HEK293 (cell line): ENCODE measurements at regions not wholly inside any gene's neighbourhood (a gene's known extent, or its start where the extent isn't known, plus 50 kb on each side); places are given as distances from the start of the nearest gene placed in this dataset.

Experiments
- ZNF175 ChIP-seq: fragments of 450-650 bp; formaldehyde crosslinking; IDR thresholded peaks from 2 replicates; pipeline ENCODE4 v1.5.1; 2016; ENCODE audit warnings: missing biosample characterization, missing genetic modification characterization
- TF ChIP-seq, protein P1 (sequence below): fragments of 450-650 bp; formaldehyde crosslinking; IDR thresholded peaks from 2 replicates; pipeline ENCODE4 v1.5.1; 2016; ENCODE audit warnings: missing biosample characterization, missing genetic modification characterization

DNA sequence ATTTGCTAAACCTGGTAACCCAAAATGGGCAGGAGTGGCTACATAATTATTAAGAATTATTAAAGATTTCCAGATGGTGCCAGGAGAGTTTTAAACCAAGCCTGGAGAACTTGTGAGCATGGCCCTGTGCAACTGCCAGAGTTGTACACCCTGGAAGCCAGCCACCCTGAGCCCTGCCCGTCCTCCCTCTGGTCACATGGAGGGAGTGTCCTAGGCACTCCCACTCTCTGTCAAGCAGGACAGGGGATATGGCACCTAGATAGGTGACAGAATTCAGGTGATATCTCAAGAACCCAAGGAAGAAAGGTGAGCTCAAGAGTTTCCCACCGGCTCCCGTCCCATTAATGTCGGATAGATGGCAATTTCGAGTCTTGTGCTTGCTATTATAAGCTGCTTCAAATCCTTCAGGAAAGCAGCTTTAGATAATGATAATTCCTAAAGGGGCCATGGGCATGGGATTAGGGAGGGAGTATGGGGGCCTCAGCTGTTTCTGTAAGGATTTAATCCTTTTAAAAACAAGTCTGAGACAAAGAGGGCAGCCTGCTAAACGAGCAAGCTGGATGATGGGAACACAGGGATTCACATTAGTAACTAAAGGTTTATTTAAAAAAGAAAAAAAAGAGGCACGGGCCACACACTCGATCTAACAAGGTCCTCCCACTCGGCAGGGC, 169.1 kb downstream of the BMP7 start:
- TF ChIP-seq, protein P1, sequence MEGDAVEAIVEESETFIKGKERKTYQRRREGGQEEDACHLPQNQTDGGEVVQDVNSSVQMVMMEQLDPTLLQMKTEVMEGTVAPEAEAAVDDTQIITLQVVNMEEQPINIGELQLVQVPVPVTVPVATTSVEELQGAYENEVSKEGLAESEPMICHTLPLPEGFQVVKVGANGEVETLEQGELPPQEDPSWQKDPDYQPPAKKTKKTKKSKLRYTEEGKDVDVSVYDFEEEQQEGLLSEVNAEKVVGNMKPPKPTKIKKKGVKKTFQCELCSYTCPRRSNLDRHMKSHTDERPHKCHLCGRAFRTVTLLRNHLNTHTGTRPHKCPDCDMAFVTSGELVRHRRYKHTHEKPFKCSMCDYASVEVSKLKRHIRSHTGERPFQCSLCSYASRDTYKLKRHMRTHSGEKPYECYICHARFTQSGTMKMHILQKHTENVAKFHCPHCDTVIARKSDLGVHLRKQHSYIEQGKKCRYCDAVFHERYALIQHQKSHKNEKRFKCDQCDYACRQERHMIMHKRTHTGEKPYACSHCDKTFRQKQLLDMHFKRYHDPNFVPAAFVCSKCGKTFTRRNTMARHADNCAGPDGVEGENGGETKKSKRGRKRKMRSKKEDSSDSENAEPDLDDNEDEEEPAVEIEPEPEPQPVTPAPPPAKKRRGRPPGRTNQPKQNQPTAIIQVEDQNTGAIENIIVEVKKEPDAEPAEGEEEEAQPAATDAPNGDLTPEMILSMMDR (tag by site-specific recombination), result no peak
- TF ChIP-seq ZNF175 (tag by site-specific recombination), result no peak
